GM18868 (cell line): ENCODE measurements at regions not wholly inside any gene's neighbourhood (a gene's known extent, or its start where the extent isn't known, plus 50 kb on each side); places are given as distances from the start of the nearest gene placed in this dataset.

ENCODE experiments used
- ATAC-seq: cut with Tn5 transposase; IDR thresholded peaks from one replicate; pipeline ENCODE4 v1.9.1; 2021; ENCODE audit warnings: mild to moderate bottlenecking, moderate library complexity; ENCODE audit not compliant: unreplicated experiment

GRCh38 chr14:99006276-99006675 is 265.7 kb downstream of the BCL11B start:
- ATAC-seq, result no peak

DNA sequence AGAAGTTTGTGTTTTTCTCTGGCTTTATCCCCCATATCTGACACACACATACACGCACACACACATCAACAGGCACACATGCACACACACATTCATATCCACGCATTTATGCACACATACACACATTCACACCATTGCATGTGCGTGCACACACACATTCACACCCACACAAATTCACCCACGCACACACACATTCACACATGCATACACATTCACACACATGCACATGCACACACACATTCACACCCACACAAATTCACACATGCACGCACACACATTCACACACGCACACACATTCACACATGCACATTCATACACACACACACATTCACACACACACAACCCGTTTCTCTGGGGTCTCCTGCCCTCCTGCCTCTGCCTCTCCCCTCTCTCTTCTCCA is 264.2 kb downstream of the BCL11B start:
- ATAC-seq, result no peak

GRCh38 chr14:99009871-99010270 is 262.1 kb downstream of the BCL11B start:
- no peak for ATAC-seq

DNA sequence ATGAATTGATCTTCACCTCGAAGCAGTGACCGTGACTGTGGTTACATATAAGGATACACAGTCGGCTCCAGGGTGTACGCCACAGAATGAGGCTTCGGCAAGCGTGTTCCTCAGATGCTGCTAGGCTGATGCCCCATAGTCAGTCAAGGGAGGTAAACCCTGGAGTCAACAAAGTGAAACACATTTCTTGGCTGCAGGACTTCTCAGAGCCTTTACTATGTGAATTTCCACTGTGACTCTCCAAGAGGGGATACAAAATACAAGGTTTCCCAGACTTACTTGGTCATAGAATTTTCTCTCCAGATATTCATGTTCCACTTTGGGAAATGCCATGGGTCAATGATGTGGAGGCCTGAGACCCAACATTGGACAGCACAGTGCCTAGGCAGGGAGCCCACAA is 260.6 kb downstream of the BCL11B start:
- no peak for ATAC-seq

- ATAC-seq, result no peak
These were observed 259.3 kb downstream of the BCL11B start for GRCh38 chr14:99012703-99013102.

DNA sequence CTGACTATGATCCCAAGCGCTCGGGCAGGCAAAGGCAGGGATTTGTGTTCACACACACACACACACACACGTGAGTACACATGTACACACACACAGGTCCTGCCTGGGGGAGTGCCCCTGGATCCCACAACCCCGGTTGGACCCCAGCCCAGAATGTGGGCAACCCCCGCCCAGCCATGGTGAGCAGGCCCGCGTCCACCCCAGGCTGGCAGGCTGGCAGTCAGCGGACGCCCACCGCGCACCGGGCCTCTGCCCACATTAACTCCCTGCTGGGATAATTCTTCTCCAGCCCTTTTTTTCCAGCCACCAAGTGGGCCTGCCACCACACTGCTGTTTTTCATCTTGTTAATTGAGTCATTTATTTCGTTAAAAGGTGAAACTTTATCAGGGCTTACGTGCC is 256.2 kb downstream of the BCL11B start:
- no peak for ATAC-seq

DNA sequence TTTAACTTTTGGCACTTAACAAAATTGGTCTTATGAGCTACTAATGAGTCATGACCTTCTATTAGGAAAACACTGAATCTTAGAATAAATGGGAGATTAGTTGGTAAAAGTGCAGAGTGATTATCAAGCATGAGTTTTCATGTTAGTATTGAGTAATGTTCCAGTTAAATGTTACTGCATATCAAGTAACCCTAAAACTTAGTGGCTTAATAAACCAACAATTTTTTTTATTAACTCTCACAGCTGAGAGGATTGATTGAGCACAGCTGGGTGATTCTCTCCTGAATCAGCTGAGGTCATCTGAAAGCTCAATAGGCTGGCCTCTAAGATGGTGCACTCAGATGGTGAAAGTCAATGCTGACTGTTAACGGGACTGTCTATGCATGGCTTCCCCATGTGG is 248.6 kb downstream of the BCL11B start:
- ATAC-seq, result no peak

DNA sequence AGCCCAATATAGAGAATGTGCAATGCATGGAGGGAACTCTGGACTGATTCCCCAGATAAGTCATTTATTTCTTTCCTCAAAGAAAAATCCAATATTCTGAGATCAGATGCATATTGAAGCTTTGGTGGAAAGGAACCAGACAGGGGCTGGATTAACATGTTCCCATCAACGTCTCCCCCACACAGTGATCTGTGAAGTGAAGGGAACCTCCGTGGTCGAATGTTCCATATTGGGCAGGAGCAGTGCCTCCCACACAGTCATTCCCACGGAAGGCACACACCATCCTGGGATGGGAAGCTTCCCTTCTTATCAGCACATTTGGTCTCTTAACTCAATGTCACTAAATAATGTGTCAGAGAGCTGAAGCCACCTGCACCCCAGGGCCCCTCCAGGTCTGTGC is 247.1 kb downstream of the BCL11B start:
- no peak for ATAC-seq

DNA sequence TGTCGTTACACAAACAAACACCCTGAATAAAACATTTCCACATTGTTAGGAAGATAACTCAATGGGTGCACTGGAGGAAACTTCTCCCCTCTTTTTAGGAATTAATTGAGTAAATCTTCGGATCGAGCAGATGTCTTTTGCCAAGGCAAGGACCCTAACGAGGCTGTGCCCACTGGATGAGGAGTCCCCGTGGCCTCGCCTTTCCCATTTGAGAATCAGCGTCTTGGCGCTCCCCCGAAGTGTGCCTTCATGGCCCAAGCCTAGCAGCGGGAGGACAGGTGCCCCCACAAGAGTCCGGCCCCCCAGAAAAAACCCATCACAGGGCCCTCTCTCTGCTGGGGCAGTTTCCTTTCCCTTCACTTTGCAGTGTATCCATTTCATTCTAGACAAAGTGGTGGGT is 246.6 kb downstream of the BCL11B start:
- no peak for ATAC-seq

GRCh38 chr14:99026471-99026870 is 245.5 kb downstream of the BCL11B start:
- ATAC-seq, result no peak

- ATAC-seq, result no peak
These were observed 244.0 kb downstream of the BCL11B start for GRCh38 chr14:99028041-99028440.

- no peak for ATAC-seq
These were observed 243.5 kb downstream of the BCL11B start for GRCh38 chr14:99028521-99028920.

GRCh38 chr14:99029145-99029915 is 242.7 kb downstream of the BCL11B start:
- ATAC-seq, result no peak

GRCh38 chr14:99029916-99030305 is 242.1 kb downstream of the BCL11B start:
- ATAC-seq, result no peak

DNA sequence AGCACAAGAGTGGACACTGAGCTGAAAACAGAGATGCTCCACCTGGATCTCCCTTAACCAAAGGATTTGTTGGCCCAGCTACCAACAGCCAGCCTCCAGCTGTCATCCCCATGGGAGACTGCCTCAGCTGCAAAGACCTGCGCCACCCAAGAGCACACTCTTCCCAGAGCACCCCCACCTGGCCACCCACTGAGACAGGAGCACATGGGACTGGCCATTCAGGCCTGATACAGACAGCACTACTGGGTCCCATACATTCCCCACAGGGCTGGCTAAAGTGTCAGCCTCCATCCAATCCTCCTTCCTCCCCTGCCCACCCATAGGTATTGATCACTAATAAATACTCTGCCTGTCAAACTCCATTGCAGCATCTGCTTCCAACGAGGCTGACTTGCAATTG is 241.5 kb downstream of the BCL11B start:
- ATAC-seq, result no peak

- ATAC-seq, result no peak
These were observed 239.2 kb downstream of the BCL11B start for GRCh38 chr14:99032759-99033158.

DNA sequence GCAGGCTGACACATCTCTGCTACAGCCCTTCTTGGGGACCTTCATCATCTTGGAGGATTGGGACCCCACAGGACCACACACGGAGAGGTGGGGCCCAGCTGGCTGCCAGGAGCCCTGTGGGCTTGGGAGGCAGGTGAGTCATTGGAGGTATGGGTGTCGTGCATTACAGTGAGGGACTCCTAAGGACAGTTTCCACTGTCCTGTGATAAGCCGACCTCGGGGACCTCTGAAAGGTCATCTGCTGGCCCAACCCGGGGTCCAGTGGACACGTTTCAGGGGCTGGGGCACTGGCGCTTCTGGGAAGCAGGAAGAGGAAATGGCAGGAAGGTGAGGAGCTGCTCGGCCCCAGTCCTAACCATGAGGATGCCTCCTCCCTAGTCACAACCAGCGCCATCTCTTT is 238.0 kb downstream of the BCL11B start:
- ATAC-seq, result no peak

DNA sequence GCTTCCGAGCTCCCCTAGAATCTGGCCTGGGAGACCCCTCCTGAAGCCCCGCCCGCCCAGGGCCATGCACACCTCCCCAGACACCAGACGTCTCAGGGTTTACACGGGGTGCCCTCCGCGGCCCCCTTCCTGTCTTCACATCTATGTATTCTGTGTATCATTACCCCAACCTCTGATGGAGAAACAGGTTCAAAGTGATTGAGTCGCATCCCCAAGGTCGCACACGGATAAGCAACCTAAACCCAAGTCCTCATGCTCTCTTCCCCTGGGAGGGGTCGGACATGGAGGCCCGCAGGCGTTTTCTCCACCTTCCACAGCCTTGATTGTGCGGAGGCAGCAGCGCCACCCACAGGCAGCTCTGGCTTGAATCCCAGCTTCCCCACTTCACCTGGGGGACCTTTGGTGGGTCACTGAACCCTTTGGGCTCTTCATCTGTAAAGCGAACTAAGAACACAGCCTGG is 237.3 kb downstream of the BCL11B start:
- ATAC-seq, result no peak

GRCh38 chr14:99035268-99035667 is 236.7 kb downstream of the BCL11B start:
- ATAC-seq, result no peak

- no peak for ATAC-seq
These were observed 236.0 kb downstream of the BCL11B start for GRCh38 chr14:99035712-99036610.

GRCh38 chr14:99036611-99037293 is 235.2 kb downstream of the BCL11B start:
- ATAC-seq, result no peak
